Endodermal cell (in vitro differentiated cells): ENCODE measurements at regions not wholly inside any gene's neighbourhood (a gene's known extent, or its start where the extent isn't known, plus 50 kb on each side); places are given as distances from the start of the nearest gene placed in this dataset.

Experiments used
- DNase-seq: peaks from one replicate; pipeline ENCODE4 v3.0.0-alpha.2; 2017
- H3K27ac ChIP-seq: 2 replicates; pipeline ENCODE4 v1.5.1; 2013; ENCODE audit warnings: mild to moderate bottlenecking, low read depth, low read length, moderate library complexity
- H3K27me3 ChIP-seq: 2 replicates; pipeline ENCODE4 v1.6.1; 2013; ENCODE audit warnings: mild to moderate bottlenecking, low read length, moderate library complexity; ENCODE audit not compliant: insufficient read depth, control insufficient read depth, poor library complexity, severe bottlenecking
- H3K36me3 ChIP-seq: 2 replicates; pipeline ENCODE4 v1.7.0; 2013; ENCODE audit warnings: mild to moderate bottlenecking, low read length, moderate library complexity; ENCODE audit not compliant: control insufficient read depth, insufficient read depth
- H3K4me1 ChIP-seq: one replicate; pipeline ENCODE4 v1.7.0; 2013; ENCODE audit warnings: low read length; ENCODE audit not compliant: control insufficient read depth, insufficient read depth
- H3K4me3 ChIP-seq: 2 replicates; pipeline ENCODE4 v1.5.1; 2013; ENCODE audit warnings: mild to moderate bottlenecking, low read length, moderate library complexity
- H3K9ac ChIP-seq: 2 replicates; pipeline ENCODE4 v1.6.1; 2013; ENCODE audit warnings: mild to moderate bottlenecking, low read length, moderate library complexity; ENCODE audit not compliant: poor library complexity, severe bottlenecking; ENCODE audit errors: extremely low read depth
- H3K9me3 ChIP-seq: 2 replicates; pipeline ENCODE4 v1.6.1; 2013; ENCODE audit warnings: mild to moderate bottlenecking, low read length, moderate library complexity; ENCODE audit not compliant: control insufficient read depth
- H3K27ac Mint-ChIP-seq: 2 replicates; pipeline ENCODE4 v1.8.0; 2020; ENCODE audit warnings: mixed read lengths
- H3K27me3 Mint-ChIP-seq: 2 replicates; pipeline ENCODE4 v1.8.0; 2021; ENCODE audit warnings: mild to moderate bottlenecking, mixed read lengths; ENCODE audit not compliant: insufficient read depth
- H3K36me3 Mint-ChIP-seq: 2 replicates; pipeline ENCODE4 v1.8.0; 2020; ENCODE audit warnings: low read depth, mixed read lengths
- H3K4me1 Mint-ChIP-seq: 2 replicates; pipeline ENCODE4 v1.8.0; 2020; ENCODE audit warnings: mixed read lengths
- H3K4me3 Mint-ChIP-seq: 2 replicates; pipeline ENCODE4 v1.8.0; 2020; ENCODE audit warnings: mild to moderate bottlenecking, moderate library complexity, mixed read lengths
- H3K9me3 Mint-ChIP-seq: 2 replicates; pipeline ENCODE4 v1.8.0; 2020; ENCODE audit warnings: mild to moderate bottlenecking, mixed read lengths
- CTCF ChIP-seq: fragments of 200-600 bp; sonication (generic); conservative IDR thresholded peaks from 2 replicates; pipeline ENCODE4 v1.5.0; 2021; ENCODE audit warnings: antibody characterized with exemption, mild to moderate bottlenecking
- WGBS, 2 experiments: methylation state at CpG; one replicate each; pipeline versions ENCODE4 v1.1.5 to v1.1.7; 2013; ENCODE audit warnings: missing lambda C conversion rate in 2 of 2, mixed read lengths in 1 of 2; ENCODE audit not compliant: insufficient coverage in 1 of 2, insufficient read length in 1 of 2; 5-methylcytosine and 5-hydroxymethylcytosine counted together

GRCh38 chr9:11931109-11931508 is 762.1 kb upstream of the TYRP1 start:
- Mint-ChIP-seq H3K27ac (no peak overlapping the region), H3K4me3 (no peak overlapping the region), H3K36me3 (peaks cover 3% of the 10 kb centered on the region), H3K27me3 (no peaks in the 10 kb centered on the region), H3K4me1 (no peaks in the 10 kb centered on the region), H3K9me3 (peaks cover 8% of the 10 kb centered on the region)
- no peak for DNase-seq
- Histone ChIP-seq H3K27me3 (no peaks in the 10 kb centered on the region), H3K27ac (no peak overlapping the region), H3K9me3 (no peaks in the 10 kb centered on the region), H3K36me3 (no peaks in the 10 kb centered on the region), H3K9ac (no peak overlapping the region), H3K4me3 (no peak overlapping the region), H3K4me1 (no peaks in the 10 kb centered on the region)
- 86 to 93% methylated on average over 2 to 3 of the region's 3 CpGs for whole genome bisulfite sequencing, 2 experiments
- no peak for TF ChIP-seq CTCF

- H3K36me3 Mint-ChIP-seq, result peaks cover 3% of the 10 kb centered on the region
- H3K4me3 Mint-ChIP-seq, result no peak overlapping the region
- Histone ChIP-seq H3K9me3 (no peaks in the 10 kb centered on the region), H3K4me1 (no peaks in the 10 kb centered on the region), H3K4me3 (no peak overlapping the region), H3K36me3 (no peaks in the 10 kb centered on the region), H3K27me3 (no peaks in the 10 kb centered on the region), H3K27ac (no peak overlapping the region), H3K9ac (no peak overlapping the region)
- no peaks in the 10 kb centered on the region for H3K27me3 Mint-ChIP-seq
- no peak for TF ChIP-seq CTCF
- H3K9me3 Mint-ChIP-seq, result peaks cover 8% of the 10 kb centered on the region
- WGBS, 2 experiments, result 89 to 94% methylated on average over 3 of the region's 3 CpGs
- H3K4me1 Mint-ChIP-seq, result no peaks in the 10 kb centered on the region
- no peak for DNase-seq
- no peak overlapping the region for H3K27ac Mint-ChIP-seq
These were observed 761.4 kb upstream of the TYRP1 start for GRCh38 chr9:11931751-11932150.

- Histone ChIP-seq H3K27me3 (no peaks in the 10 kb centered on the region), H3K36me3 (no peaks in the 10 kb centered on the region), H3K9me3 (no peaks in the 10 kb centered on the region), H3K9ac (no peak overlapping the region), H3K4me1 (no peaks in the 10 kb centered on the region), H3K4me3 (no peak overlapping the region), H3K27ac (no peak overlapping the region)
- Mint-ChIP-seq H3K27me3 (no peaks in the 10 kb centered on the region), H3K27ac (no peak overlapping the region), H3K4me3 (no peak overlapping the region), H3K9me3 (no peaks in the 10 kb centered on the region), H3K36me3 (no peaks in the 10 kb centered on the region), H3K4me1 (no peaks in the 10 kb centered on the region)
- DNase-seq, result no peak
- no peak for TF ChIP-seq CTCF
These were observed 759.3 kb upstream of the TYRP1 start for GRCh38 chr9:11933926-11934325.
